ENCODE measurements at regions not wholly inside any gene's neighbourhood (a gene's known extent, or its start where the extent isn't known, plus 50 kb on each side); places are given as distances from the start of the nearest gene placed in this dataset.

- ChIA-PET POLR2A (interaction anchor here (0.7 to 9.2 kb wide), 11 partner anchors 9 to 427 kb away, joined by 3 to 141 read pairs (median 4); partner anchors contain the start of gene TNRC6C), CTCF (interaction anchor here (0.7 to 1.0 kb wide), 2 partner anchors 139 to 570 kb away, joined by 3 read pairs; no protein-coding TSS in a partner anchor)
- Mint-ChIP-seq H3K4me1 (peaks cover 58 to 98% (median 89%) of the 10 kb centered on the region in 7 donors), H3K36me3 (peaks cover 0 to 9% (median 0%) of the 10 kb centered on the region in 5 donors), H3K27ac (peak overlapping the region; percentile 92 to 99 (median 98)), H3K9me3 (no peaks in the 10 kb centered on the region), H3K27me3 (peaks cover 0 to 17% (median 0%) of the 10 kb centered on the region in 5 donors), H3K4me3 (peak overlapping the region; percentile 71 to 94 (median 81))
- Histone ChIP-seq H3K9me3 (ENCODE audit: control insufficient read depth in 2 of 3, low read length in 3 of 3) (no peaks in the 10 kb centered on the region), H3K4me3 (ENCODE audit: low read length) (peak overlapping the region; percentile 61), H3K4me1 (ENCODE audit: control insufficient read depth in 2 of 2, insufficient read depth in 2 of 2, low read length in 2 of 2) (peaks cover 62 to 79% of the 10 kb centered on the region in 2 donors), H3K27me3 (ENCODE audit: control insufficient read depth in 2 of 2, insufficient read depth in 2 of 2, low read length in 2 of 2) (no peaks in the 10 kb centered on the region), H3K36me3 (ENCODE audit: control insufficient read depth in 2 of 3, insufficient read depth in 3 of 3, low read length in 3 of 3) (no peaks in the 10 kb centered on the region), H3K27ac (ENCODE audit: low read depth, low read length) (peak overlapping the region; percentile 93)
- ATAC-seq (peak; percentile 70), DNase-seq (peak; percentile 35 to 78 (median 45))
- intact Hi-C loops (cut with micrococcal nuclease): loop anchor here (1.0 to 10.0 kb wide), 5 partner anchors 38 to 437 kb away; no protein-coding TSS in a partner anchor
These were observed 77.0 kb upstream of the TNRC6C start for GRCh38 chr17:77881545-77881944.

- no peak for DNase-seq
- peaks cover 62 to 98% (median 90%) of the 10 kb centered on the region in 7 donors for H3K4me1 Mint-ChIP-seq
These were observed 76.5 kb upstream of the TNRC6C start for GRCh38 chr17:77882040-77882439.

GRCh38 chr17:77882481-77883212 is 75.9 kb upstream of the TNRC6C start:
- CTCF ChIA-PET: interaction anchor here (1.1 kb wide), 1 partner anchor 10 kb away, joined by 4 read pairs; no protein-coding TSS in a partner anchor
- no peaks in the 10 kb centered on the region for H3K9me3 Mint-ChIP-seq

More at GRCh38 chr17:77882040-77882439, 76.5 kb upstream of the TNRC6C start:
- Mint-ChIP-seq H3K4me3 (peak overlapping the region; percentile 71 to 94 (median 81)), H3K9me3 (no peaks in the 10 kb centered on the region), H3K27ac (peak overlapping the region; percentile 92 to 99 (median 98)), H3K36me3 (peaks cover 0 to 7% (median 0%) of the 10 kb centered on the region in 5 donors), H3K27me3 (peaks cover 0 to 22% (median 0%) of the 10 kb centered on the region in 5 donors)
- H3K27ac ChIP-seq (ENCODE audit: low read depth, low read length): peak overlapping the region; percentile 93
- CTCF ChIA-PET: interaction anchor here (0.7 to 1.1 kb wide), 3 partner anchors 9 to 570 kb away, joined by 3 to 4 read pairs (median 3); no protein-coding TSS in a partner anchor
- no peak for ATAC-seq
- POLR2A ChIA-PET: interaction anchor here (0.6 to 9.2 kb wide), 10 partner anchors 9 to 427 kb away, joined by 3 to 141 read pairs (median 4); partner anchors contain the start of gene TNRC6C
- H3K4me3 ChIP-seq (ENCODE audit: low read length): peak overlapping the region; percentile 61
- no peaks in the 10 kb centered on the region for H3K36me3 ChIP-seq (ENCODE audit: control insufficient read depth in 2 of 3, insufficient read depth in 3 of 3, low read length in 3 of 3)
- H3K27me3 ChIP-seq (ENCODE audit: control insufficient read depth in 2 of 2, insufficient read depth in 2 of 2, low read length in 2 of 2): no peaks in the 10 kb centered on the region
- H3K9me3 ChIP-seq (ENCODE audit: control insufficient read depth in 2 of 3, low read length in 3 of 3): no peaks in the 10 kb centered on the region
- intact Hi-C loops (cut with micrococcal nuclease): loop anchor here (1.0 to 10.0 kb wide), 7 partner anchors 10 to 437 kb away; partner anchors contain the start of gene TNRC6C (in 2 of the 2)
- peaks cover 65 to 75% of the 10 kb centered on the region in 2 donors for H3K4me1 ChIP-seq (ENCODE audit: control insufficient read depth in 2 of 2, insufficient read depth in 2 of 2, low read length in 2 of 2)

GRCh38 chr17:77883213-77883650 is 75.3 kb upstream of the TNRC6C start:
- Histone ChIP-seq H3K4me1 (ENCODE audit: control insufficient read depth in 2 of 2, insufficient read depth in 2 of 2, low read length in 2 of 2) (peaks cover 68 to 70% of the 10 kb centered on the region in 2 donors), H3K4me3 (ENCODE audit: low read length) (peak overlapping the region; percentile 61), H3K9me3 (ENCODE audit: control insufficient read depth in 2 of 3, low read length in 3 of 3) (no peaks in the 10 kb centered on the region), H3K27me3 (ENCODE audit: control insufficient read depth in 2 of 2, insufficient read depth in 2 of 2, low read length in 2 of 2) (no peaks in the 10 kb centered on the region), H3K27ac (ENCODE audit: low read depth, low read length) (peak overlapping the region; percentile 93), H3K36me3 (ENCODE audit: control insufficient read depth in 2 of 3, insufficient read depth in 3 of 3, low read length in 3 of 3) (no peaks in the 10 kb centered on the region)
- POLR2A ChIA-PET: interaction anchor here (0.6 to 9.2 kb wide), 7 partner anchors 8 to 537 kb away, joined by 3 to 141 read pairs (median 4); partner anchors contain the start of gene TNRC6C
- Mint-ChIP-seq H3K4me1 (peaks cover 52 to 97% (median 91%) of the 10 kb centered on the region in 7 donors), H3K27me3 (peaks cover 0 to 33% (median 0%) of the 10 kb centered on the region in 5 donors), H3K36me3 (peaks cover 0 to 3% (median 0%) of the 10 kb centered on the region in 5 donors), H3K9me3 (no peaks in the 10 kb centered on the region), H3K27ac (peak overlapping the region; percentile 92 to 99 (median 98)), H3K4me3 (peak overlapping the region in 3 of 10 donors; percentile 43 to 78 (median 61))
- CTCF ChIA-PET: interaction anchor here (1.1 kb wide), 1 partner anchor 10 kb away, joined by 4 read pairs; no protein-coding TSS in a partner anchor
- no peak for DNase-seq
- intact Hi-C loops (cut with micrococcal nuclease): loop anchor here (5.0 to 10.0 kb wide), 4 partner anchors 111 to 438 kb away; no protein-coding TSS in a partner anchor
- no peak for ATAC-seq

More at GRCh38 chr17:77882481-77883212, 75.9 kb upstream of the TNRC6C start:
- POLR2A ChIA-PET: interaction anchor here (0.6 to 9.2 kb wide), 6 partner anchors 13 to 536 kb away, joined by 3 to 141 read pairs (median 4); partner anchors contain the start of gene TNRC6C
- ATAC-seq (peak; percentile 88), DNase-seq (peak; percentile 67 to 97 (median 88))
- Mint-ChIP-seq H3K4me1 (peaks cover 58 to 98% (median 90%) of the 10 kb centered on the region in 7 donors), H3K27me3 (peaks cover 0 to 28% (median 0%) of the 10 kb centered on the region in 5 donors), H3K36me3 (peaks cover 0 to 3% (median 0%) of the 10 kb centered on the region in 5 donors), H3K4me3 (peak overlapping the region; percentile 71 to 94 (median 81)), H3K27ac (peak overlapping the region; percentile 92 to 99 (median 98))
- Histone ChIP-seq H3K4me1 (ENCODE audit: control insufficient read depth in 2 of 2, insufficient read depth in 2 of 2, low read length in 2 of 2) (peaks cover 66 to 73% of the 10 kb centered on the region in 2 donors), H3K27me3 (ENCODE audit: control insufficient read depth in 2 of 2, insufficient read depth in 2 of 2, low read length in 2 of 2) (no peaks in the 10 kb centered on the region), H3K9me3 (ENCODE audit: control insufficient read depth in 2 of 3, low read length in 3 of 3) (no peaks in the 10 kb centered on the region), H3K4me3 (ENCODE audit: low read length) (peak overlapping the region; percentile 61), H3K27ac (ENCODE audit: low read depth, low read length) (peak overlapping the region; percentile 93), H3K36me3 (ENCODE audit: control insufficient read depth in 2 of 3, insufficient read depth in 3 of 3, low read length in 3 of 3) (no peaks in the 10 kb centered on the region)
- intact Hi-C loops (cut with micrococcal nuclease): loop anchor here (1.0 to 10.0 kb wide), 7 partner anchors 10 to 438 kb away; partner anchors contain the start of gene TNRC6C (in 2 of the 2)

GRCh38 chr17:77884019-77884418 is 74.5 kb upstream of the TNRC6C start:
- intact Hi-C loops (cut with micrococcal nuclease): loop anchor here (5.0 to 10.0 kb wide), 4 partner anchors 112 to 439 kb away; no protein-coding TSS in a partner anchor
- DNase-seq: peak in 7 of 9 donors; percentile 41 to 74 (median 45)
- no peaks in the 10 kb centered on the region for H3K9me3 ChIP-seq (ENCODE audit: control insufficient read depth in 2 of 3, low read length in 3 of 3)
- no peaks in the 10 kb centered on the region for H3K36me3 ChIP-seq (ENCODE audit: control insufficient read depth in 2 of 3, insufficient read depth in 3 of 3, low read length in 3 of 3)
- peaks cover 66 to 70% of the 10 kb centered on the region in 2 donors for H3K4me1 ChIP-seq (ENCODE audit: control insufficient read depth in 2 of 2, insufficient read depth in 2 of 2, low read length in 2 of 2)
- H3K4me1 Mint-ChIP-seq: peaks cover 45 to 95% (median 87%) of the 10 kb centered on the region in 7 donors
- peaks cover 0 to 1% (median 0%) of the 10 kb centered on the region in 5 donors for H3K36me3 Mint-ChIP-seq
- H3K27ac ChIP-seq (ENCODE audit: low read depth, low read length): peak overlapping the region; percentile 93
- peak overlapping the region; percentile 14 to 64 (median 41) for H3K4me3 Mint-ChIP-seq
- no peak for ATAC-seq
- ChIA-PET POLR2A (interaction anchor here (0.6 to 9.2 kb wide), 4 partner anchors 9 to 74 kb away, joined by 3 to 141 read pairs (median 4); partner anchors contain the start of gene TNRC6C), CTCF (no interaction called here)
- H3K4me3 ChIP-seq (ENCODE audit: low read length): no peak overlapping the region
- H3K27me3 ChIP-seq (ENCODE audit: control insufficient read depth in 2 of 2, insufficient read depth in 2 of 2, low read length in 2 of 2): no peaks in the 10 kb centered on the region
- no peaks in the 10 kb centered on the region for H3K9me3 Mint-ChIP-seq
- peaks cover 0 to 40% (median 0%) of the 10 kb centered on the region in 5 donors for H3K27me3 Mint-ChIP-seq
- H3K27ac Mint-ChIP-seq: peak overlapping the region; percentile 92 to 99 (median 98)
